Activated T-helper 2 cell treated with anti-CD3 and anti-CD28 coated beads, Interferon-gamma antibody, Interleukin-2, Interleukin-4, amounts not matched to agents 10 μg/mL and 5 μg/mL and 100 μg/mL, durations not matched to agents 14 hours and 24 hours and 36 hours (primary cell): ENCODE measurements at regions not wholly inside any gene's neighbourhood (a gene's known extent, or its start where the extent isn't known, plus 50 kb on each side); places are given as distances from the start of the nearest gene placed in this dataset.
"Not testable (repeated sequence)": the region's sequence is repeated elsewhere in the genome, so short reads cannot be mapped to it uniquely, and the experiment has no call there.

Source experiments
- DNase-seq: peaks from one replicate; pipeline ENCODE4 v3.0.0; 2021; ENCODE audit warnings: low spot score
- H3K27ac Mint-ChIP-seq: one replicate; pipeline ENCODE4 v1.8.0; 2021; ENCODE audit warnings: mixed read lengths
- H3K27me3 Mint-ChIP-seq: one replicate; pipeline ENCODE4 v1.8.0; 2021; ENCODE audit warnings: low read depth, mixed read lengths
- H3K36me3 Mint-ChIP-seq: one replicate; pipeline ENCODE4 v1.8.0; 2021; ENCODE audit warnings: low read depth, mixed read lengths
- H3K4me1 Mint-ChIP-seq: one replicate; pipeline ENCODE4 v1.8.0; 2021; ENCODE audit warnings: low read depth, mixed read lengths
- H3K4me3 Mint-ChIP-seq: one replicate; pipeline ENCODE4 v1.8.0; 2021; ENCODE audit warnings: low read depth, mild to moderate bottlenecking, moderate library complexity, mixed read lengths
- H3K9me3 Mint-ChIP-seq: one replicate; pipeline ENCODE4 v1.8.0; 2021; ENCODE audit warnings: mixed read lengths
- intact Hi-C: fragments of 100-400 bp; cut with micrococcal nuclease; formaldehyde crosslinking; loops from one replicate; pipeline ENCODE4 v1.15.1; 2023

GRCh38 chr3:159030138-159030670, 228.3 kb downstream of the MFSD1 start:
- Mint-ChIP-seq H3K27ac (no peak overlapping the region), H3K4me3 (no peak overlapping the region), H3K36me3 (no peaks in the 10 kb centered on the region), H3K27me3 (no peaks in the 10 kb centered on the region), H3K4me1 (no peaks in the 10 kb centered on the region), H3K9me3 (peaks cover 3% of the 10 kb centered on the region)
- no peak for DNase-seq
- intact Hi-C loops, result no loop called here

- Mint-ChIP-seq H3K27ac (no peak overlapping the region), H3K4me1 (no peaks in the 10 kb centered on the region), H3K4me3 (no peak overlapping the region), H3K27me3 (no peaks in the 10 kb centered on the region), H3K9me3 (no peaks in the 10 kb centered on the region), H3K36me3 (no peaks in the 10 kb centered on the region)
- intact Hi-C loops, result no loop called here
- DNase-seq, result no peak
Measured at GRCh38 chr3:159030886-159031679, 229.2 kb downstream of the MFSD1 start.

GRCh38 chr3:159032311-159032710, 230.5 kb downstream of the MFSD1 start:
- no peak overlapping the region for H3K4me3 Mint-ChIP-seq
- DNase-seq, result no peak
- H3K27ac Mint-ChIP-seq, result no peak overlapping the region
- intact Hi-C loops, result no loop called here
- H3K9me3 Mint-ChIP-seq, result no peaks in the 10 kb centered on the region
- no peaks in the 10 kb centered on the region for H3K36me3 Mint-ChIP-seq
- H3K4me1 Mint-ChIP-seq, result no peaks in the 10 kb centered on the region
- no peaks in the 10 kb centered on the region for H3K27me3 Mint-ChIP-seq

GRCh38 chr3:159038405-159038804, 236.6 kb downstream of the MFSD1 start:
- no peak for DNase-seq
- intact Hi-C loops, result no loop called here
- Mint-ChIP-seq H3K4me1 (no peaks in the 10 kb centered on the region), H3K9me3 (no peaks in the 10 kb centered on the region), H3K27me3 (no peaks in the 10 kb centered on the region), H3K27ac (no peak overlapping the region), H3K4me3 (no peak overlapping the region), H3K36me3 (no peaks in the 10 kb centered on the region)

- H3K36me3 Mint-ChIP-seq, result no peaks in the 10 kb centered on the region
- H3K4me1 Mint-ChIP-seq, result no peaks in the 10 kb centered on the region
- no peak overlapping the region for H3K27ac Mint-ChIP-seq
- no peak overlapping the region for H3K4me3 Mint-ChIP-seq
- no peaks in the 10 kb centered on the region for H3K27me3 Mint-ChIP-seq
- H3K9me3 Mint-ChIP-seq, result no peaks in the 10 kb centered on the region
- intact Hi-C loops, result no loop called here
- DNase-seq, result no peak
Measured at GRCh38 chr3:159039286-159039685, 237.4 kb downstream of the MFSD1 start.

- no peaks in the 10 kb centered on the region for H3K4me1 Mint-ChIP-seq
- H3K36me3 Mint-ChIP-seq, result no peaks in the 10 kb centered on the region
- H3K27me3 Mint-ChIP-seq, result no peaks in the 10 kb centered on the region
- DNase-seq, result no peak
- no peaks in the 10 kb centered on the region for H3K9me3 Mint-ChIP-seq
- H3K4me3 Mint-ChIP-seq, result no peak overlapping the region
- no peak overlapping the region for H3K27ac Mint-ChIP-seq
- intact Hi-C loops, result no loop called here
Measured at GRCh38 chr3:159045279-159045885, 243.5 kb downstream of the MFSD1 start.

- no peak overlapping the region for H3K4me3 Mint-ChIP-seq
- no peaks in the 10 kb centered on the region for H3K4me1 Mint-ChIP-seq
- H3K27me3 Mint-ChIP-seq, result no peaks in the 10 kb centered on the region
- H3K9me3 Mint-ChIP-seq, result no peaks in the 10 kb centered on the region
- no peak for DNase-seq
- H3K27ac Mint-ChIP-seq, result no peak overlapping the region
- no peaks in the 10 kb centered on the region for H3K36me3 Mint-ChIP-seq
- intact Hi-C loops, result no loop called here
Measured at GRCh38 chr3:159047361-159047760, 245.5 kb downstream of the MFSD1 start.

GRCh38 chr3:159052494-159052893, 250.6 kb downstream of the MFSD1 start:
- DNase-seq, H3K36me3 Mint-ChIP-seq, H3K27me3 Mint-ChIP-seq, H3K9me3 Mint-ChIP-seq, H3K4me1 Mint-ChIP-seq, H3K4me3 Mint-ChIP-seq, intact Hi-C loops, H3K27ac Mint-ChIP-seq: not testable (repeated sequence)

- Mint-ChIP-seq H3K4me1 (no peaks in the 10 kb centered on the region), H3K9me3 (no peaks in the 10 kb centered on the region), H3K36me3 (no peaks in the 10 kb centered on the region), H3K27ac (no peak overlapping the region), H3K4me3 (no peak overlapping the region), H3K27me3 (no peaks in the 10 kb centered on the region)
- no peak for DNase-seq
- intact Hi-C loops, result no loop called here
Measured at GRCh38 chr3:159057621-159058020, 255.8 kb downstream of the MFSD1 start.

GRCh38 chr3:159058859-159059258, 257.0 kb downstream of the MFSD1 start:
- intact Hi-C loops, result no loop called here
- Mint-ChIP-seq H3K9me3 (no peaks in the 10 kb centered on the region), H3K27ac (no peak overlapping the region), H3K27me3 (no peaks in the 10 kb centered on the region), H3K4me1 (no peaks in the 10 kb centered on the region), H3K4me3 (no peak overlapping the region), H3K36me3 (no peaks in the 10 kb centered on the region)
- no peak for DNase-seq

- H3K27me3 Mint-ChIP-seq, result no peaks in the 10 kb centered on the region
- H3K4me3 Mint-ChIP-seq, result no peak overlapping the region
- H3K9me3 Mint-ChIP-seq, result no peaks in the 10 kb centered on the region
- intact Hi-C loops, result no loop called here
- H3K36me3 Mint-ChIP-seq, result no peaks in the 10 kb centered on the region
- H3K4me1 Mint-ChIP-seq, result no peaks in the 10 kb centered on the region
- DNase-seq, result no peak
- no peak overlapping the region for H3K27ac Mint-ChIP-seq
Measured at GRCh38 chr3:159059395-159059794, 257.5 kb downstream of the MFSD1 start.

- no peak for DNase-seq
- H3K27me3 Mint-ChIP-seq, result no peaks in the 10 kb centered on the region
- H3K27ac Mint-ChIP-seq, result no peak overlapping the region
- H3K4me1 Mint-ChIP-seq, result no peaks in the 10 kb centered on the region
- no peaks in the 10 kb centered on the region for H3K36me3 Mint-ChIP-seq
- no peaks in the 10 kb centered on the region for H3K9me3 Mint-ChIP-seq
- H3K4me3 Mint-ChIP-seq, result no peak overlapping the region
- intact Hi-C loops, result no loop called here
Measured at GRCh38 chr3:159062734-159063410, 261.0 kb downstream of the MFSD1 start.

- H3K4me1 Mint-ChIP-seq, result no peaks in the 10 kb centered on the region
- intact Hi-C loops, result no loop called here
- H3K9me3 Mint-ChIP-seq, result no peaks in the 10 kb centered on the region
- no peak within 1 kb of the TSS for H3K27ac Mint-ChIP-seq
- H3K4me3 Mint-ChIP-seq, result no peak within 1 kb of the TSS
- H3K27me3 Mint-ChIP-seq, result no peaks in the 10 kb centered on the region
- H3K36me3 Mint-ChIP-seq, result no peaks in the 10 kb centered on the region
- DNase-seq, result no peak
Measured at GRCh38 chr3:159069091-159069490, 267.2 kb downstream of the MFSD1 start, which contains the start of gene IQCJ. Gene IQCJ (plus strand): TSS chr3:159069319.
